Endothelial cell of umbilical vein (primary cell): ENCODE measurements at regions not wholly inside any gene's neighbourhood (a gene's known extent, or its start where the extent isn't known, plus 50 kb on each side); places are given as distances from the start of the nearest gene placed in this dataset.

ENCODE experiments used
- BruUV-seq: library from RNA; stranded (reverse); fragments of 400-500 nt; replicated peaks from 2 replicates; lab custom pipeline; 2021; lab: Mats Ljungman, UMichigan
- CTCF ChIA-PET: fragments of 300-600, 350-600 bp; sonication (Branson Sonifier 250); formaldehyde crosslinking; loops from one replicate; lab custom pipeline; 2021; ENCODE audit warnings: antibody characterized with exemption, inconsistent platforms; lab: Charles Lee
- POLR2A ChIA-PET: fragments of 300-600, 350-600 bp; sonication (Branson Sonifier 250); formaldehyde crosslinking; loops from one replicate; lab custom pipeline; 2021; ENCODE audit warnings: antibody characterized with exemption, inconsistent platforms; lab: Charles Lee
- DNase-seq: peaks from one replicate; pipeline ENCODE4 v3.0.0-alpha.2; 2011; ENCODE audit warnings: low read depth, low spot score
- FAIRE-seq: peaks from 2 replicates; lab custom pipeline; 2011; peaks lifted over from hg19 to GRCh38; lab: Jason Lieb, UNC
- H2AFZ ChIP-seq: 2 replicates; pipeline ENCODE4 v1.6.0; 2012; ENCODE audit warnings: low read depth, low read length, control low read depth, inconsistent platforms
- H3K27ac ChIP-seq: 2 replicates; pipeline ENCODE4 v1.5.1; 2011; ENCODE audit warnings: low read depth, mild to moderate bottlenecking, control low read depth, low read length, moderate library complexity; ENCODE audit not compliant: insufficient read depth
- H3K27me3 ChIP-seq, 2 experiments: 2 replicates each; pipeline versions ENCODE4 v1.6.0 to v1.6.1; 2011; ENCODE audit warnings: low read length in 2 of 2, mixed read lengths in 1 of 2; ENCODE audit not compliant: control insufficient read depth in 2 of 2, insufficient read depth in 2 of 2
- H3K36me3 ChIP-seq, 2 experiments: 2 replicates in 1 of 2; 3 replicates in 1 of 2; pipeline ENCODE4 v1.5.1; 2011; ENCODE audit warnings: low read length in 2 of 2, mild to moderate bottlenecking in 1 of 2, moderate library complexity in 1 of 2; ENCODE audit not compliant: control insufficient read depth in 2 of 2, insufficient read depth in 2 of 2; ENCODE audit errors: extremely low read depth in 1 of 2
- H3K4me1 ChIP-seq: 3 replicates; pipeline ENCODE4 v1.5.1; 2011; ENCODE audit warnings: mild to moderate bottlenecking, low read length; ENCODE audit not compliant: control insufficient read depth, insufficient read depth; ENCODE audit errors: extremely low read depth
- H3K4me2 ChIP-seq: 2 replicates; pipeline ENCODE4 v1.6.1; 2011; ENCODE audit warnings: low read length, control low read depth, mixed read lengths; ENCODE audit not compliant: insufficient read depth
- H3K4me3 ChIP-seq, 3 experiments: fragments of 200-600 bp in 1 of 3; sonication (generic), shearing (Covaris generic) in 1 of 3; replicated peaks in 1 of 3; 2 replicates each; pipeline ENCODE4 v1.5.1; 2011 to 2016; ENCODE audit warnings: control low read depth in 3 of 3, low read length in 3 of 3, mild to moderate bottlenecking in 2 of 3, inconsistent platforms in 1 of 3, low read depth in 1 of 3, moderate library complexity in 1 of 3; ENCODE audit not compliant: insufficient read depth in 1 of 3
- H3K79me2 ChIP-seq: 2 replicates; pipeline ENCODE4 v1.6.0; 2012; ENCODE audit warnings: low read length, inconsistent platforms; ENCODE audit not compliant: control insufficient read depth, insufficient read depth
- H3K9ac ChIP-seq: replicated peaks from 2 replicates; pipeline ENCODE3; 2011; ENCODE audit warnings: low read length, control low read depth; ENCODE audit not compliant: insufficient read depth; ENCODE audit errors: extremely low read depth
- H3K9me1 ChIP-seq: replicated peaks from 3 replicates; pipeline ENCODE4 v1.6.0; 2011; ENCODE audit warnings: mild to moderate bottlenecking, low read length; ENCODE audit not compliant: control insufficient read depth, insufficient read depth; ENCODE audit errors: extremely low read depth
- H3K9me3 ChIP-seq: replicated peaks from 2 replicates; pipeline ENCODE4 v1.5.1; 2012; ENCODE audit warnings: low read length, inconsistent platforms; ENCODE audit not compliant: control insufficient read depth, insufficient read depth
- H4K20me1 ChIP-seq: replicated peaks from 2 replicates; pipeline ENCODE3; 2011; ENCODE audit warnings: mild to moderate bottlenecking, low read length; ENCODE audit not compliant: control insufficient read depth, insufficient read depth; ENCODE audit errors: extremely low read depth
- EZH2 ChIP-seq: IDR thresholded peaks from 2 replicates; pipeline ENCODE4 v1.6.1; 2012; ENCODE audit warnings: borderline replicate concordance, low read depth, mild to moderate bottlenecking, moderate library complexity, low read length, inconsistent platforms; ENCODE audit not compliant: severe bottlenecking
- FOS ChIP-seq: IDR thresholded peaks from 2 replicates; pipeline ENCODE4 v1.6.1; 2011; ENCODE audit warnings: mild to moderate bottlenecking, low read length, moderate library complexity, borderline replicate concordance; ENCODE audit not compliant: insufficient read depth
- GATA2 ChIP-seq: IDR thresholded peaks from 2 replicates; pipeline ENCODE4 v1.7.0; 2011; ENCODE audit warnings: low read depth, mild to moderate bottlenecking, moderate library complexity, mixed read lengths, low read length; ENCODE audit not compliant: insufficient read length, insufficient read depth
- JUN ChIP-seq: IDR thresholded peaks from 2 replicates; pipeline ENCODE4 v1.6.1; 2011; ENCODE audit warnings: borderline replicate concordance, low read depth; ENCODE audit not compliant: insufficient read length, insufficient read depth
- MYC ChIP-seq: IDR thresholded peaks from one replicate; pipeline ENCODE4 v1.6.1; 2011; ENCODE audit warnings: mild to moderate bottlenecking, low read depth, low read length
- POLR2A ChIP-seq: IDR thresholded peaks from 2 replicates; pipeline ENCODE4 v1.6.1; 2012; ENCODE audit warnings: low read depth, mild to moderate bottlenecking, control low read depth, low read length
- POLR2AphosphoS5 ChIP-seq: IDR thresholded peaks from 2 replicates; pipeline ENCODE4 v1.6.1; 2012; ENCODE audit warnings: low read depth, mild to moderate bottlenecking, control low read depth, low read length, moderate library complexity; ENCODE audit not compliant: insufficient read depth
- dilution Hi-C: fragments of 300-500 bp; cut with MboI; formaldehyde crosslinking; loops from one replicate; pipeline ENCODE4 v1.15.0; 2019; ENCODE audit warnings: low sequenced_read_pairs; ENCODE audit not compliant: extremely low pct_ligation_motif_present
- intact Hi-C: fragments of 100-400 bp; cut with micrococcal nuclease; formaldehyde crosslinking; loops from one replicate; pipeline ENCODE4 v1.10.0; 2022
- TF ChIP-seq, protein P1 (sequence below), 2 donors: IDR thresholded peaks; 1 replicate in 1 of 2; 2 replicates in 1 of 2; pipeline ENCODE4 v1.5.1; 2011; ENCODE audit warnings: low read length in 2 of 2, mild to moderate bottlenecking in 2 of 2, moderate library complexity in 2 of 2, control low read depth in 1 of 2, inconsistent platforms in 1 of 2, low read depth in 1 of 2; ENCODE audit not compliant: insufficient read depth in 1 of 2; ENCODE audit errors: extremely low read depth in 1 of 2
- TF ChIP-seq, protein P2 (sequence below): IDR thresholded peaks from 2 replicates; pipeline ENCODE4 v1.6.1; 2011; ENCODE audit not compliant: insufficient read depth, insufficient read length

GRCh38 chr3:159632128-159632527, 356.5 kb upstream of the IL12A start:
- no peak overlapping the region for H3K4me3 ChIP-seq
- no peaks in the 10 kb centered on the region for H3K9me1 ChIP-seq
- H3K27ac ChIP-seq: no peak overlapping the region
- no peaks in the 10 kb centered on the region for H3K4me1 ChIP-seq
- BruUV-seq: no TSS peak
- H3K4me2 ChIP-seq: no peak overlapping the region
- POLR2A ChIA-PET: no interaction called here
- H3K36me3 ChIP-seq: no peaks in the 10 kb centered on the region
- no peaks in the 10 kb centered on the region for H3K9me3 ChIP-seq
- dilution Hi-C loops: no loop called here
- no peak overlapping the region for H3K9ac ChIP-seq
- no peak for DNase-seq
- FAIRE-seq: no peak
- no peaks in the 10 kb centered on the region for H3K79me2 ChIP-seq
- H4K20me1 ChIP-seq: no peaks in the 10 kb centered on the region
- CTCF ChIA-PET: interaction anchor here (1.8 kb wide), 1 partner anchor 173 kb away, joined by 7 read pairs; no protein-coding TSS in a partner anchor
- intact Hi-C loops: no loop called here
- no peak overlapping the region for H2AFZ ChIP-seq
- H3K27me3 ChIP-seq: no peaks in the 10 kb centered on the region
- no peak for TF ChIP-seq EZH2
- no peak for TF ChIP-seq MYC
- TF ChIP-seq POLR2A: no peak
- TF ChIP-seq POLR2AphosphoS5: no peak
- no peak for TF ChIP-seq GATA2
- TF ChIP-seq, protein P1, sequence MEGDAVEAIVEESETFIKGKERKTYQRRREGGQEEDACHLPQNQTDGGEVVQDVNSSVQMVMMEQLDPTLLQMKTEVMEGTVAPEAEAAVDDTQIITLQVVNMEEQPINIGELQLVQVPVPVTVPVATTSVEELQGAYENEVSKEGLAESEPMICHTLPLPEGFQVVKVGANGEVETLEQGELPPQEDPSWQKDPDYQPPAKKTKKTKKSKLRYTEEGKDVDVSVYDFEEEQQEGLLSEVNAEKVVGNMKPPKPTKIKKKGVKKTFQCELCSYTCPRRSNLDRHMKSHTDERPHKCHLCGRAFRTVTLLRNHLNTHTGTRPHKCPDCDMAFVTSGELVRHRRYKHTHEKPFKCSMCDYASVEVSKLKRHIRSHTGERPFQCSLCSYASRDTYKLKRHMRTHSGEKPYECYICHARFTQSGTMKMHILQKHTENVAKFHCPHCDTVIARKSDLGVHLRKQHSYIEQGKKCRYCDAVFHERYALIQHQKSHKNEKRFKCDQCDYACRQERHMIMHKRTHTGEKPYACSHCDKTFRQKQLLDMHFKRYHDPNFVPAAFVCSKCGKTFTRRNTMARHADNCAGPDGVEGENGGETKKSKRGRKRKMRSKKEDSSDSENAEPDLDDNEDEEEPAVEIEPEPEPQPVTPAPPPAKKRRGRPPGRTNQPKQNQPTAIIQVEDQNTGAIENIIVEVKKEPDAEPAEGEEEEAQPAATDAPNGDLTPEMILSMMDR (IDR thresholded peaks at IDR 0.05; ENCODE audit: extremely low read depth in 1 of 2, insufficient read depth in 1 of 2, low read depth in 1 of 2, low read length in 2 of 2): no peak
- TF ChIP-seq, protein P2, sequence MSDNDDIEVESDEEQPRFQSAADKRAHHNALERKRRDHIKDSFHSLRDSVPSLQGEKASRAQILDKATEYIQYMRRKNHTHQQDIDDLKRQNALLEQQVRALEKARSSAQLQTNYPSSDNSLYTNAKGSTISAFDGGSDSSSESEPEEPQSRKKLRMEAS: no peak
- TF ChIP-seq FOS: no peak
- no peak for TF ChIP-seq JUN
